ENCODE measurements at regions not wholly inside any gene's neighbourhood (a gene's known extent, or its start where the extent isn't known, plus 50 kb on each side); places are given as distances from the start of the nearest gene placed in this dataset.

GRCh38 chr2:228253752-228254151 is 72.3 kb upstream of the SPHKAP start:
- TF ChIP-seq, protein P1, sequence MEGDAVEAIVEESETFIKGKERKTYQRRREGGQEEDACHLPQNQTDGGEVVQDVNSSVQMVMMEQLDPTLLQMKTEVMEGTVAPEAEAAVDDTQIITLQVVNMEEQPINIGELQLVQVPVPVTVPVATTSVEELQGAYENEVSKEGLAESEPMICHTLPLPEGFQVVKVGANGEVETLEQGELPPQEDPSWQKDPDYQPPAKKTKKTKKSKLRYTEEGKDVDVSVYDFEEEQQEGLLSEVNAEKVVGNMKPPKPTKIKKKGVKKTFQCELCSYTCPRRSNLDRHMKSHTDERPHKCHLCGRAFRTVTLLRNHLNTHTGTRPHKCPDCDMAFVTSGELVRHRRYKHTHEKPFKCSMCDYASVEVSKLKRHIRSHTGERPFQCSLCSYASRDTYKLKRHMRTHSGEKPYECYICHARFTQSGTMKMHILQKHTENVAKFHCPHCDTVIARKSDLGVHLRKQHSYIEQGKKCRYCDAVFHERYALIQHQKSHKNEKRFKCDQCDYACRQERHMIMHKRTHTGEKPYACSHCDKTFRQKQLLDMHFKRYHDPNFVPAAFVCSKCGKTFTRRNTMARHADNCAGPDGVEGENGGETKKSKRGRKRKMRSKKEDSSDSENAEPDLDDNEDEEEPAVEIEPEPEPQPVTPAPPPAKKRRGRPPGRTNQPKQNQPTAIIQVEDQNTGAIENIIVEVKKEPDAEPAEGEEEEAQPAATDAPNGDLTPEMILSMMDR (IDR thresholded peaks at IDR 0.05), result no peak
- TF ChIP-seq SIN3A (IDR thresholded peaks at IDR 0.05; ENCODE audit: borderline replicate concordance, insufficient read depth, low read depth, low read length) (no peak), POLR2AphosphoS5 (IDR thresholded peaks at IDR 0.05; ENCODE audit: low read depth, low read length) (no peak), TCF7L2 (IDR thresholded peaks at IDR 0.05; ENCODE audit: low read depth, low read length) (no peak)

Data from Panc1 (cell line).